A549 (cell line): ENCODE measurements at regions not wholly inside any gene's neighbourhood (a gene's known extent, or its start where the extent isn't known, plus 50 kb on each side); places are given as distances from the start of the nearest gene placed in this dataset.

Source experiments
- CBX8 ChIP-seq: fragments of 200-600 bp; sonication (generic); IDR thresholded peaks from 2 replicates; pipeline ENCODE4 v1.6.1; 2016
- CHD2 ChIP-seq: fragments of 150-350 bp; IDR thresholded peaks from 2 replicates; pipeline ENCODE4 v1.6.1; 2014; ENCODE audit warnings: low read length; ENCODE audit not compliant: partially characterized antibody
- CHD4 ChIP-seq: fragments of 200-600 bp; sonication (generic); IDR thresholded peaks from 2 replicates; pipeline ENCODE4 v1.6.1; 2016; ENCODE audit warnings: antibody characterized with exemption, mild to moderate bottlenecking, borderline replicate concordance
- HDAC2 ChIP-seq: fragments of 200-600 bp; sonication (generic); IDR thresholded peaks from 2 replicates; pipeline ENCODE4 v1.6.1; 2016
- KDM1A ChIP-seq: fragments of 200-600 bp; sonication (generic); IDR thresholded peaks from 2 replicates; pipeline ENCODE4 v1.6.1; 2016; ENCODE audit warnings: low read depth, mild to moderate bottlenecking
- POLR2A ChIP-seq: IDR thresholded peaks from 2 replicates; pipeline ENCODE4 v1.6.1; 2012; ENCODE audit warnings: mild to moderate bottlenecking, low read length
- RAD21 ChIP-seq, 2 experiments: fragments of >200 bp in 1 of 2; sonication (Bioruptor Twin) in 1 of 2; formaldehyde crosslinking in 1 of 2; IDR thresholded peaks in 1 of 2; conservative IDR thresholded peaks in 1 of 2; 2 replicates in 1 of 2; 3 replicates in 1 of 2; pipeline ENCODE4 v1.6.1; 2012 to 2018; ENCODE audit warnings: inconsistent platforms in 1 of 2
- SMC3 ChIP-seq: fragments of >200 bp; sonication (Bioruptor Twin); formaldehyde crosslinking; IDR thresholded peaks from 3 replicates; pipeline ENCODE4 v1.6.1; 2018; ENCODE audit warnings: inconsistent platforms
- TF ChIP-seq, protein P1 (sequence below): fragments of >200 bp; sonication (Bioruptor Twin); formaldehyde crosslinking; IDR thresholded peaks from 3 replicates; pipeline ENCODE4 v1.5.1; 2016
- TF ChIP-seq, protein P2 (sequence below): IDR thresholded peaks from 2 replicates; pipeline ENCODE4 v1.6.1; 2012
- TF ChIP-seq, protein P3 (sequence below): fragments of 450-650 bp; IDR thresholded peaks from 2 replicates; pipeline ENCODE4 v1.6.1; 2014; ENCODE audit warnings: antibody characterized with exemption

DNA sequence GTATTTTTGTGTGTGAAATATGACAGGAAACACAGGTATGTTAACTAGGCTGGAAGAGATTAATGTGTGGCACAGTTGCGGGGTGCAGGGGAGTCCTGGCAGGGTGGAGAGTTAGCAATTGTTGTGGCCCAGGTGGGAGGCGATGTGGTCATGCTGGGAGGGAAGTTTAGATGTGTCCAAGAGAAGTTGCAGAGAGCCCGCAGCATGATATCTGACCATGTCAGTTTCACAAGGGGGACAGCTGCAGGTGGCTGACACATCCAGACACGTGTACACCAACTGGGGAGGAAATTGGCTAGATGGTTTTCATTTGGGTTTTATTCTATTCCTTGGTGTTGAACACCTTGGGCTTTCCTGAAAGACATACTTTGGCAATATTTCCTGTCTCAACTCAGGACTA, 172.8 kb upstream of the RGMA start:
- TF ChIP-seq CHD2 (no peak), HDAC2 (no peak), POLR2A (no peak), SMC3 (no peak), RAD21 (conservative IDR thresholded peaks at IDR 0.05 in 1 of 2, IDR thresholded peaks at IDR 0.05 in 1 of 2) (no peak), CHD4 (no peak), CBX8 (no peak), KDM1A (no peak)
- TF ChIP-seq, protein P1, sequence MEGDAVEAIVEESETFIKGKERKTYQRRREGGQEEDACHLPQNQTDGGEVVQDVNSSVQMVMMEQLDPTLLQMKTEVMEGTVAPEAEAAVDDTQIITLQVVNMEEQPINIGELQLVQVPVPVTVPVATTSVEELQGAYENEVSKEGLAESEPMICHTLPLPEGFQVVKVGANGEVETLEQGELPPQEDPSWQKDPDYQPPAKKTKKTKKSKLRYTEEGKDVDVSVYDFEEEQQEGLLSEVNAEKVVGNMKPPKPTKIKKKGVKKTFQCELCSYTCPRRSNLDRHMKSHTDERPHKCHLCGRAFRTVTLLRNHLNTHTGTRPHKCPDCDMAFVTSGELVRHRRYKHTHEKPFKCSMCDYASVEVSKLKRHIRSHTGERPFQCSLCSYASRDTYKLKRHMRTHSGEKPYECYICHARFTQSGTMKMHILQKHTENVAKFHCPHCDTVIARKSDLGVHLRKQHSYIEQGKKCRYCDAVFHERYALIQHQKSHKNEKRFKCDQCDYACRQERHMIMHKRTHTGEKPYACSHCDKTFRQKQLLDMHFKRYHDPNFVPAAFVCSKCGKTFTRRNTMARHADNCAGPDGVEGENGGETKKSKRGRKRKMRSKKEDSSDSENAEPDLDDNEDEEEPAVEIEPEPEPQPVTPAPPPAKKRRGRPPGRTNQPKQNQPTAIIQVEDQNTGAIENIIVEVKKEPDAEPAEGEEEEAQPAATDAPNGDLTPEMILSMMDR, result no peak
- TF ChIP-seq, protein P2, sequence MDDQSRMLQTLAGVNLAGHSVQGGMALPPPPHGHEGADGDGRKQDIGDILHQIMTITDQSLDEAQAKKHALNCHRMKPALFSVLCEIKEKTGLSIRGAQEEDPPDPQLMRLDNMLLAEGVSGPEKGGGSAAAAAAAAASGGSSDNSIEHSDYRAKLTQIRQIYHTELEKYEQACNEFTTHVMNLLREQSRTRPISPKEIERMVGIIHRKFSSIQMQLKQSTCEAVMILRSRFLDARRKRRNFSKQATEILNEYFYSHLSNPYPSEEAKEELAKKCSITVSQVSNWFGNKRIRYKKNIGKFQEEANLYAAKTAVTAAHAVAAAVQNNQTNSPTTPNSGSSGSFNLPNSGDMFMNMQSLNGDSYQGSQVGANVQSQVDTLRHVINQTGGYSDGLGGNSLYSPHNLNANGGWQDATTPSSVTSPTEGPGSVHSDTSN, result no peak
- TF ChIP-seq, protein P3, sequence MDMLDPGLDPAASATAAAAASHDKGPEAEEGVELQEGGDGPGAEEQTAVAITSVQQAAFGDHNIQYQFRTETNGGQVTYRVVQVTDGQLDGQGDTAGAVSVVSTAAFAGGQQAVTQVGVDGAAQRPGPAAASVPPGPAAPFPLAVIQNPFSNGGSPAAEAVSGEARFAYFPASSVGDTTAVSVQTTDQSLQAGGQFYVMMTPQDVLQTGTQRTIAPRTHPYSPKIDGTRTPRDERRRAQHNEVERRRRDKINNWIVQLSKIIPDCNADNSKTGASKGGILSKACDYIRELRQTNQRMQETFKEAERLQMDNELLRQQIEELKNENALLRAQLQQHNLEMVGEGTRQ, result no peak
